ENCODE measurements at regions not wholly inside any gene's neighbourhood (a gene's known extent, or its start where the extent isn't known, plus 50 kb on each side); places are given as distances from the start of the nearest gene placed in this dataset.

DNA sequence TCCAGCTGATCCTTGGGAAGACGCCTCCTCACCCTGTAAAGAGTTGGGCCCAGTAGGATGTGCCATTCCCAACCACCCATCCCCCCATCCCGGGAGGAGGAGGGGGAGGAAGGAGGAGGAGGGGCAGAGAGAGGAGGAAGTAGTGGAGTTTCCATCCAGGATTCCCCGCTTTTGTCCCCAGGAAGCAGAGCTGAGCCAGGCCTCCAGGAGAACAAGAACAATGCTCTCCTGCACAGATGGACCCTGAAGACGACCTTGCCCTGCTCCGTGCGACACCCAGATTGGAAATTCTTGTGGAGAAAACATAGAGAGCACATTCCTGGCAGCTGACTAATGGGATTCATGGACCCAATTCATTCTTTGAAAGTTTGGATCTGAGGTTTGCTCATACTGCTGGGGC is 132.3 kb upstream of the CRY1 start:
- POLR2A ChIA-PET, result no interaction called here
- no peak overlapping the region for H2AFZ ChIP-seq (ENCODE audit: low read depth, low read length)
- no peaks in the 10 kb centered on the region for H3K27me3 ChIP-seq (ENCODE audit: control insufficient read depth in 2 of 2, insufficient read depth in 2 of 2, low read length in 2 of 2)
- H3K4me2 ChIP-seq (ENCODE audit: insufficient read depth, low read length), result no peak overlapping the region
- DNase-seq (ENCODE audit: low read depth, low spot score), result no peak
- H3K27ac ChIP-seq (ENCODE audit: insufficient read depth, low read depth, low read length), result no peak overlapping the region
- no peak overlapping the region for H3K4me3 ChIP-seq (replicated peaks in 1 of 3; ENCODE audit: insufficient read depth in 1 of 3, low read depth in 1 of 3, low read length in 3 of 3)
- H3K4me1 ChIP-seq (ENCODE audit: control insufficient read depth, extremely low read depth, insufficient read depth, low read length), result no peaks in the 10 kb centered on the region
- TF ChIP-seq POLR2A (IDR thresholded peaks at IDR 0.05; ENCODE audit: low read depth, low read length) (no peak), FOS (IDR thresholded peaks at IDR 0.05; ENCODE audit: borderline replicate concordance, insufficient read depth, low read length) (no peak), GATA2 (IDR thresholded peaks at IDR 0.05; ENCODE audit: insufficient read depth, insufficient read length, low read depth, low read length) (no peak), MYC (IDR thresholded peaks at IDR 0.05; ENCODE audit: low read depth, low read length) (no peak), POLR2AphosphoS5 (IDR thresholded peaks at IDR 0.05; ENCODE audit: insufficient read depth, low read depth, low read length) (no peak), EZH2 (IDR thresholded peaks at IDR 0.05; ENCODE audit: borderline replicate concordance, low read depth, low read length, severe bottlenecking) (no peak), JUN (IDR thresholded peaks at IDR 0.05; ENCODE audit: borderline replicate concordance, insufficient read depth, insufficient read length, low read depth) (no peak)
- TF ChIP-seq, protein P1, sequence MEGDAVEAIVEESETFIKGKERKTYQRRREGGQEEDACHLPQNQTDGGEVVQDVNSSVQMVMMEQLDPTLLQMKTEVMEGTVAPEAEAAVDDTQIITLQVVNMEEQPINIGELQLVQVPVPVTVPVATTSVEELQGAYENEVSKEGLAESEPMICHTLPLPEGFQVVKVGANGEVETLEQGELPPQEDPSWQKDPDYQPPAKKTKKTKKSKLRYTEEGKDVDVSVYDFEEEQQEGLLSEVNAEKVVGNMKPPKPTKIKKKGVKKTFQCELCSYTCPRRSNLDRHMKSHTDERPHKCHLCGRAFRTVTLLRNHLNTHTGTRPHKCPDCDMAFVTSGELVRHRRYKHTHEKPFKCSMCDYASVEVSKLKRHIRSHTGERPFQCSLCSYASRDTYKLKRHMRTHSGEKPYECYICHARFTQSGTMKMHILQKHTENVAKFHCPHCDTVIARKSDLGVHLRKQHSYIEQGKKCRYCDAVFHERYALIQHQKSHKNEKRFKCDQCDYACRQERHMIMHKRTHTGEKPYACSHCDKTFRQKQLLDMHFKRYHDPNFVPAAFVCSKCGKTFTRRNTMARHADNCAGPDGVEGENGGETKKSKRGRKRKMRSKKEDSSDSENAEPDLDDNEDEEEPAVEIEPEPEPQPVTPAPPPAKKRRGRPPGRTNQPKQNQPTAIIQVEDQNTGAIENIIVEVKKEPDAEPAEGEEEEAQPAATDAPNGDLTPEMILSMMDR (IDR thresholded peaks at IDR 0.05; ENCODE audit: extremely low read depth in 1 of 2, insufficient read depth in 1 of 2, low read depth in 1 of 2, low read length in 2 of 2), result no peak
- TF ChIP-seq, protein P2, sequence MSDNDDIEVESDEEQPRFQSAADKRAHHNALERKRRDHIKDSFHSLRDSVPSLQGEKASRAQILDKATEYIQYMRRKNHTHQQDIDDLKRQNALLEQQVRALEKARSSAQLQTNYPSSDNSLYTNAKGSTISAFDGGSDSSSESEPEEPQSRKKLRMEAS (IDR thresholded peaks at IDR 0.05; ENCODE audit: insufficient read depth, insufficient read length), result no peak
- dilution Hi-C loops (cut with MboI; ENCODE audit: extremely low pct_ligation_motif_present, low sequenced_read_pairs) (no loop called here), intact Hi-C loops (cut with micrococcal nuclease) (no loop called here)
- no peaks in the 10 kb centered on the region for H3K9me3 ChIP-seq (replicated peaks; ENCODE audit: control insufficient read depth, insufficient read depth, low read length)
- BruUV-seq (replicated peaks), result no TSS peak
- no peaks in the 10 kb centered on the region for H4K20me1 ChIP-seq (replicated peaks; ENCODE audit: control insufficient read depth, extremely low read depth, insufficient read depth, low read length)
- CTCF ChIA-PET, result interaction anchor here (1.9 kb wide), 1 partner anchor 19 kb away, joined by 5 read pairs; no protein-coding TSS in a partner anchor
- no peaks in the 10 kb centered on the region for H3K79me2 ChIP-seq (ENCODE audit: control insufficient read depth, insufficient read depth, low read length)
- no peaks in the 10 kb centered on the region for H3K36me3 ChIP-seq (ENCODE audit: control insufficient read depth in 2 of 2, extremely low read depth in 1 of 2, insufficient read depth in 2 of 2, low read length in 2 of 2)
- no peaks in the 10 kb centered on the region for H3K9me1 ChIP-seq (replicated peaks; ENCODE audit: control insufficient read depth, extremely low read depth, insufficient read depth, low read length)
- FAIRE-seq, result no peak
- H3K9ac ChIP-seq (replicated peaks; ENCODE audit: extremely low read depth, insufficient read depth, low read length), result no peak overlapping the region
